ENCODE measurements at regions not wholly inside any gene's neighbourhood (a gene's known extent, or its start where the extent isn't known, plus 50 kb on each side); places are given as distances from the start of the nearest gene placed in this dataset.

DNA sequence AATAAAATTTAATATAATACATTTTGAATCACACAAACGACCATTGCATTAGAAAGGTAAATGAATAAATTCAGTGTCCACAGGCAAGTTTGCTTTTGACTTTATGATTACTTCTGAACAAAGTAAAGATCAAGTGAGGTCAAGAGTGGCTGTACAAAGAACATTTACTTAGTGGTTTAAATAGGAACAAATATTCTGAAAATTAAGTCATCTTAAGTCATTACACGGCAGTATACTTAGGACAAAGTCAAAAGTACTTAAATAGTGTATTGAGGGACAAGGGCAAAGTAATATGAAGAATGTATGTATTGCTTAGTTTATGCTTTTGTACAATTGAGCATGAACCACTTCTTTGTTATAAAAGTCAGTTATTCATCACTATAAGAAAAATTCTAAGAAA, 1511.2 kb upstream of the CDH9 start:
- no peak for DNase-seq
- Histone ChIP-seq H3K4me1 (ENCODE audit: insufficient read depth, low read length) (no peaks in the 10 kb centered on the region), H3K9me3 (ENCODE audit: insufficient read depth, low read length, severe bottlenecking) (no peaks in the 10 kb centered on the region), H3K79me2 (ENCODE audit: insufficient read depth, low read length) (no peaks in the 10 kb centered on the region), H2AFZ (ENCODE audit: low read depth, low read length) (no peak overlapping the region), H3K9ac (ENCODE audit: low read depth, low read length) (no peak overlapping the region), H4K20me1 (ENCODE audit: insufficient read depth, low read length) (no peaks in the 10 kb centered on the region), H3K27me3 (ENCODE audit: insufficient read depth, low read length, poor library complexity) (no peaks in the 10 kb centered on the region), H3K36me3 (ENCODE audit: insufficient read depth, low read length) (no peaks in the 10 kb centered on the region), H3K27ac (ENCODE audit: low read length) (no peak overlapping the region), H3K4me2 (ENCODE audit: insufficient read depth, low read length) (no peak overlapping the region), H3K4me3 (ENCODE audit: low read depth in 1 of 2, low read length in 2 of 2) (no peak overlapping the region)
- TF ChIP-seq, protein P1, sequence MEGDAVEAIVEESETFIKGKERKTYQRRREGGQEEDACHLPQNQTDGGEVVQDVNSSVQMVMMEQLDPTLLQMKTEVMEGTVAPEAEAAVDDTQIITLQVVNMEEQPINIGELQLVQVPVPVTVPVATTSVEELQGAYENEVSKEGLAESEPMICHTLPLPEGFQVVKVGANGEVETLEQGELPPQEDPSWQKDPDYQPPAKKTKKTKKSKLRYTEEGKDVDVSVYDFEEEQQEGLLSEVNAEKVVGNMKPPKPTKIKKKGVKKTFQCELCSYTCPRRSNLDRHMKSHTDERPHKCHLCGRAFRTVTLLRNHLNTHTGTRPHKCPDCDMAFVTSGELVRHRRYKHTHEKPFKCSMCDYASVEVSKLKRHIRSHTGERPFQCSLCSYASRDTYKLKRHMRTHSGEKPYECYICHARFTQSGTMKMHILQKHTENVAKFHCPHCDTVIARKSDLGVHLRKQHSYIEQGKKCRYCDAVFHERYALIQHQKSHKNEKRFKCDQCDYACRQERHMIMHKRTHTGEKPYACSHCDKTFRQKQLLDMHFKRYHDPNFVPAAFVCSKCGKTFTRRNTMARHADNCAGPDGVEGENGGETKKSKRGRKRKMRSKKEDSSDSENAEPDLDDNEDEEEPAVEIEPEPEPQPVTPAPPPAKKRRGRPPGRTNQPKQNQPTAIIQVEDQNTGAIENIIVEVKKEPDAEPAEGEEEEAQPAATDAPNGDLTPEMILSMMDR (IDR thresholded peaks at IDR 0.05; ENCODE audit: borderline replicate concordance, extremely low read depth, low read length, poor library complexity, severe bottlenecking) = no peak
- TF ChIP-seq EZH2 (IDR thresholded peaks at IDR 0.05; ENCODE audit: borderline replicate concordance, low read depth, low read length, severe bottlenecking) = no peak
- ATAC-seq (ENCODE audit: insufficient read depth, low read depth) = no peak

DNA sequence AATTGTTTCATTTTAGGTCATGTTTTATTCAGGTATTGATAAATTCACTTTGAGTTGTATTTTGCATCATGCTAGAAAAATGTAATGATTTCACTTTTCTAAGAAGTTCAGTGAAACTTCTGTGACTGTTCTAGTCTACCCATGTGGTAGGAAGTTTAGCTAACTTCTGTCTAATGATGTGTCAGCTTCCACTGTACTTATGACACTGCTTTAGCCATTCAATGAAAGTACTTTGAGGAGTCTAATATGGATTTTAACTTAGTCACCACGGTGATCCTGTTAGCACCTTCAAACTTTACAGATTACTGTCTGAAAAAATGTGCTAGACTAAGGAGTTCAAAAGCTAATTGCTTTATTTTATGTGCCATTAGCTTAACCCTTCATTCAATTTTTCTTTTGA, 1510.5 kb upstream of the CDH9 start:
- no peaks in the 10 kb centered on the region for H3K9me3 ChIP-seq (ENCODE audit: insufficient read depth, low read length, severe bottlenecking)
- H4K20me1 ChIP-seq (ENCODE audit: insufficient read depth, low read length) = no peaks in the 10 kb centered on the region
- no peak overlapping the region for H3K4me3 ChIP-seq (ENCODE audit: low read depth in 1 of 2, low read length in 2 of 2)
- no peak for TF ChIP-seq EZH2 (IDR thresholded peaks at IDR 0.05; ENCODE audit: borderline replicate concordance, low read depth, low read length, severe bottlenecking)
- TF ChIP-seq, protein P1 (IDR thresholded peaks at IDR 0.05; ENCODE audit: borderline replicate concordance, extremely low read depth, low read length, poor library complexity, severe bottlenecking) = no peak
- no peaks in the 10 kb centered on the region for H3K4me1 ChIP-seq (ENCODE audit: insufficient read depth, low read length)
- no peak overlapping the region for H2AFZ ChIP-seq (ENCODE audit: low read depth, low read length)
- no peak overlapping the region for H3K9ac ChIP-seq (ENCODE audit: low read depth, low read length)
- H3K27ac ChIP-seq (ENCODE audit: low read length) = no peak overlapping the region
- H3K36me3 ChIP-seq (ENCODE audit: insufficient read depth, low read length) = no peaks in the 10 kb centered on the region
- no peak for DNase-seq
- no peaks in the 10 kb centered on the region for H3K27me3 ChIP-seq (ENCODE audit: insufficient read depth, low read length, poor library complexity)
- H3K4me2 ChIP-seq (ENCODE audit: insufficient read depth, low read length) = no peak overlapping the region
- no peak for ATAC-seq (ENCODE audit: insufficient read depth, low read depth)
- H3K79me2 ChIP-seq (ENCODE audit: insufficient read depth, low read length) = no peaks in the 10 kb centered on the region

DNA sequence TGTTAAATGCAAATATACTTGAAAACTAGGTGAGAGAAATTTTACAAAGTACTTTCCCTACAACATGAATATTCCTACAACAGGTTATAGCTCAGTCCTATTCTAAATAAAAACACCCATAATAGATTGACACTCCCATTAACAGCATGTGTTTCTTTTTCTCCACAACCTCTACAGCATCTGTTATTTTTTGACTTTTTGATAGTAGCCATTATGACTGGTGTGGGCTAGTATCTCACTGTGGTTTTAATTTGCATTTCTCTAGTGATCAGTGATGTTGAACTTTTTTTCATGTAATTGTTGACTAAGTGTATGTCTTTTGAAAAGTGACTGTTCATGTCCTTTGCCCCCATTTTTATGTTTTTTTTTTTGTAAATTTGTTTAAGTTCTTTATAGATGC, 1506.1 kb upstream of the CDH9 start:
- H3K36me3 ChIP-seq (ENCODE audit: insufficient read depth, low read length) = no peaks in the 10 kb centered on the region
- no peaks in the 10 kb centered on the region for H3K27me3 ChIP-seq (ENCODE audit: insufficient read depth, low read length, poor library complexity)
- H3K27ac ChIP-seq (ENCODE audit: low read length) = no peak overlapping the region
- H3K79me2 ChIP-seq (ENCODE audit: insufficient read depth, low read length) = no peaks in the 10 kb centered on the region
- no peak overlapping the region for H2AFZ ChIP-seq (ENCODE audit: low read depth, low read length)
- ATAC-seq (ENCODE audit: insufficient read depth, low read depth) (no peak), DNase-seq (no peak)
- no peak overlapping the region for H3K9ac ChIP-seq (ENCODE audit: low read depth, low read length)
- H3K9me3 ChIP-seq (ENCODE audit: insufficient read depth, low read length, severe bottlenecking) = no peaks in the 10 kb centered on the region
- no peaks in the 10 kb centered on the region for H3K4me1 ChIP-seq (ENCODE audit: insufficient read depth, low read length)
- no peak overlapping the region for H3K4me3 ChIP-seq (ENCODE audit: low read depth in 1 of 2, low read length in 2 of 2)
- no peaks in the 10 kb centered on the region for H4K20me1 ChIP-seq (ENCODE audit: insufficient read depth, low read length)
- no peak overlapping the region for H3K4me2 ChIP-seq (ENCODE audit: insufficient read depth, low read length)
- TF ChIP-seq, protein P1 (IDR thresholded peaks at IDR 0.05; ENCODE audit: borderline replicate concordance, extremely low read depth, low read length, poor library complexity, severe bottlenecking) = no peak
- TF ChIP-seq EZH2 (IDR thresholded peaks at IDR 0.05; ENCODE audit: borderline replicate concordance, low read depth, low read length, severe bottlenecking) = no peak

All from DND-41 (cell line).